HG03520 (cell line): ENCODE measurements at regions not wholly inside any gene's neighbourhood (a gene's known extent, or its start where the extent isn't known, plus 50 kb on each side); places are given as distances from the start of the nearest gene placed in this dataset.
"Not testable (repeated sequence)": the region's sequence is repeated elsewhere in the genome, so short reads cannot be mapped to it uniquely, and the experiment has no call there.

Experiments used
- ATAC-seq: cut with Tn5 transposase; IDR thresholded peaks from one replicate; pipeline ENCODE4 v1.9.1; 2021; ENCODE audit warnings: mild to moderate bottlenecking, moderate library complexity; ENCODE audit not compliant: unreplicated experiment

DNA sequence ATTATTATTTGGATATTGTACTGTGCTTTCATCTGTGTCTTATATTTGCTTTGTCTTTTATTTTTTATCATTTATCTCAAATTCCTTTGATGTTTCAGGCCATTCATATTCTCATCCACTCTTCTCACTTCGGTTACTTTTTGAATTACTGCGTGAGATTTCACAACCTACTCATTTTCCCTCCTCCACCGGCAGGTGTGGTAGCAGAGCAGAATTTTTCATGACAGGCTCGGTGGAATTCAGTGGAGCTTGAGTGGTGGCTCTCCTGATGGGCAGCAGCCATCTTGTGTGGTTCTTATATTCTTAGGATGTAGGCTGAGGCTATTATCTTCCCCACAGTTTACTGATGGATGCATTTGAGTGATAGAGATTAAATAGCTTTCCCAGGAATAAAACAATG, 92.3 kb upstream of the IVNS1ABP start:
- ATAC-seq, result no peak

DNA sequence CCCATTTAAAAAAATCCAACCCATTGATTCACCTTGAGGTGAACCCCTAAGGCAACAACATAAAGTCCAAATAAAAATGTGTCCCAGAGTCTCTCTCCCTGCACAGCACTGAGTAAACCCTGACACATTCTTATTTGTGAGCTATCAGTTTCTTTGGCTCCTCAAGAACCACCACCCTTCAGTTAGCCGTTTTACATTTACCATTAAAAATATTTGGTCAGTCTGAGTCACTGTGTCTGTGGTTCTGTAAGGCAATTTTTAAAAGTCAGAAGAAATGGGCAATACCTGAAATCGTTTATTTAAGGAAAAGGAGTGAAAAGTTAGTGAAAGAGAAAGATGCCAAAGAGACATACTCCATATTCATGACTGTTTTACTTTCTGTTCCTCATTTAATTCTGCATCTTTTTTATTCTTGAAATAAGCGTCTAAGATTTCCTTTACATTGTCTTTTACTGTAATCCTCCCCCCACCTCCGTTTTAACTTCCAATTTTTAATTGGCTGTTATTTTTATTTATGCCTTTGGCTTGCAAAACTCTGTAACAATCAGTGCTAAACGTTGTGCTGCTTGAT, 91.7 kb upstream of the IVNS1ABP start:
- no peak for ATAC-seq

DNA sequence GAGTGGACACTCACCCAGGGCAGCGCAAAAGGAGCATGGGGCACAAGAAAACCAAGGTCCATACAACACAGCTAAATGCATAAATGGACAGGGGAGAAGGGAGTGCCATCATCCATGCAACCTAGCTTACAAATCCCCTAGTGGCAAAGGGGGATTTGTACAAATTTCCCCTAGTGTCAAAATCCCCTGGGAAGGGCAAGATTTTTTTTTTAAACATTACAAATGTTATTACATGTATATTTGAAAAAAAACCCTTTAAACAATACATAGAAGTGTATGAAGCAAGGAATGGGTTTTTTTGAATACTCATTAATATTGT, 89.6 kb upstream of the IVNS1ABP start:
- ATAC-seq, result no peak

DNA sequence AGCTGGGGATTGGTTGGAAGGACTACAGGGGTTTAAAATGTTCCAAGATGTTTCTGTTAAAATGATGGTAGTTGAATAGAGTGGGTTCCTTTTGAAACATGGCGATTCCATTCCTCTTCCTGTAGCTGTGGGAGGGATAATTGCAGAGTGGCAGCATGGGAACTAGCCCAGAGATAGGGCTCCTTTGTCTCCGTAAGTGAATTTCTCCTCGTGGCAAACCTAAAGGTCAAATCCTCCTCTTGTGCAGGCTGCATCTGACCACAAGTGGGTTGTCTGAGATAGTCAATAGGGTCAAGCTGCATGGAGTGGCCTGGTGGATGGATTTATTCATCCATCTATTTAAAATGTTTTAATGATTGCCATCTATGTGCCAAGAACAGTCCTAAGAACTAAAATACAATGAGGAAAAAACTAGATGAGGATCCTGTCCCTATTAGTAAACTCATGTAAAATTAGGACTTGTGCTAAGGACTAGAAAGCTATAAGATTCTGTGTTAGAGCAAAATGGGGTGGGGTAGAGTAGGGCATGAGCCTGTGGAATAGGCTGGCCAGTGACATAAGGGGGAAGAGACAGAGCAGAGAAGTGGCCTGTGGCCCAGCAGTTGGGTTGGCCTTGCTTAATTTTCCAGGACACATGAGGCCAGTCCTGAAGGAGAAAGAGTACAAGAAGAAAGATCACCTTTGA, 89.1 kb upstream of the IVNS1ABP start:
- no peak for ATAC-seq

DNA sequence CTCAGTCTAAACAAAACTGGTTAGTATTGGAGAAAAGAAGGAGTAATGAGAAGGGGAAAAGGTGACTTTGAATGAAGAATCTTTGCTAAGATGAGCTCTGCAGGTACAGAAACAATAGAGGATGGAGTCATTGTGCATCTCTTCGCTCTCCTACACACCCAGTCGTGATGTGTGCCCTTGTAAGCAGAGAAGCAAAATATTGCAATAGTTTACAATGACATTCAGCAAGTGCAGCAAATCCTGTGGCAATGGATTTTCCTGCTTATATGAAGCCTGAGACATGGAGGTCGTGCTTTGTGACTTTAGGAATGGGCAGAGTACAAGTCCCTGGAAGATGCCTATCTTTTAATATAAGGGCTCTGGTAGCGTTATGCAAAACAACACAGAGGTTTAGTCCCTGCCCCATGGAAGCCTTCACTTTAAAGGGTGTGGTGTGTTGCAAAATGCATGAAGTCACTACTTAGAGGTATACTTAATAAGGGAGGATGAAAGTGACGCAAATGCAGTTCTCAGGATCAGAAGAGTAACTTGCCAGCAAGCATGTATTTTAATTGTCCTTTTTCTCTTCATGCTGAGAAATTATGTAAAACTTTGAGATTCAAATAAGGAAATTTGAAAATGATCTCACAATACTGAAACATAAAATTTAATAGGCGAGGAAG, 88.0 kb upstream of the IVNS1ABP start:
- no peak for ATAC-seq

DNA sequence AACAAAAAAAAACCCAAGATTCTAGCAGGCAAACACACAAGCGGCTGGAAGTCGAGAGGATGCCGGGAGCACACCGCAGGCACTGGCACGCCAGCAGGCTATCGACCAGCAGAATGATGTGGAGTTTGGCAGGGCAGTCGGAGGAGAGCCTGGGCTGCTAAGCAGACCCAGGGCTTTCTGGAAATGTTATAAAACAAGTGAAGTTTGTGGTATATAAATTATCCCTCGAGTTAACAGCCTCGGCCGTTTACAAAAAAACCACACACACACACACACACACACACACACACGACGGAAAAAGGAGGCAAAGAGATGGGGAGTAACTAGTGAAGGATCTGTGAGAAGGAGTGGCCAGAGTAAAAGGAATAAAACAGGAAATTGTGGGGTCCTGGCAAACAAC, 87.2 kb upstream of the IVNS1ABP start:
- no peak for ATAC-seq

DNA sequence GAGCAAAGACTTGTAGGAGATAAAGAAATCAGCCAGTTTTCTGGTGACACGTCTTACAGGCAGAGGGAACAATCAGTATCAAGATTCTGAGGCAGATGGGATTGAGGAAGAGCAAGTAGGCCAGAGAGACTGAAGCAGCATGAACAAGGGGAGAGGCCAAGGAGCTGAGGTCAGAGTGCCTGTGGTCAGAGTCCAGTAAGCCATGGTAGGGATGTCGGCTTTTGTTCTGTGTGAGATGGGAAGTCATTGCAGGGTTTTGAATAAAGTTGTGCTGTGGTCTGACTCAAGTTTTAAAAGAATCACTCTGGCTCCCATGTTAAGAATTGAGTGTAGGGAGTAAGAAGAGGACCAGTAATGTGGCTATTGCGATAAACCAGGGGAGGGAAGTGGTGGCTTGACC, 85.9 kb upstream of the IVNS1ABP start:
- ATAC-seq, result no peak

DNA sequence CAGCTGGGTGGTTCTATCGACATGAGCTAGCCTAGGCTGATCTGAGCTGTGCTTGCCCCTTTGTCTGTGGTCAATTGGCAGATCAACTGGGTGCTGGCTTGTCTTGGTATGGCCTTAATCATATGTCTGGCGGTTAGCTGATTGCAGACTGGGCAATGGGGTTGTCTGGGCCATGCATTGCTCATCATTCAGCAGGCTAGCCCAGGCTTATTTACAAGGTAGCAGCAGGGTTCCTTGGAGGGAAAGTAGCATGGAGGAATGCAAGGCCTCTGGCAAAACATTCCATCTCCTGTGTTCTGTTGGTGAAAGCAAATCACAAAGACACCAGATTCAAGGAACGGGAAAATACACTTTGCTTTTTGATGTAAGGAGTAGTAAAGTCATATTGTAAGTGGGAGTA, 84.0 kb upstream of the IVNS1ABP start:
- ATAC-seq, result no peak

DNA sequence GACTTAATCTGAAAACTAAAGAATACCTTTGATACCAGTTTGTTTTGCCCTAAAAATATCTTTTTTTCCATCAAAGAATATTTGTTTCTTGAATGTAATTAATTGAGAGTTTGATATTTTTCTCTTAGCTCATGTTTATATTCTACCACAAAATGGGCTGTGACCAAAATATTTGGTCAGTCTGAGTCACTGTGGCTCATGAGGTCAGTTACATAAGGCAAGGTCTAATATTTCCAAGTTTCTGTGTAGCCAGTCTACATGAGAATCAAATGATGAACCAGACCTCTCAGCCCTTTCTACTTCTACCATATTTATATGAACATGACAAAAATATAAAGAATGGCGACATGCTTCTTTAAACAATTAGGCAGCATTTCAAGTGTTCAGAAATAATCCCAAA, 83.0 kb upstream of the IVNS1ABP start:
- ATAC-seq, result no peak

DNA sequence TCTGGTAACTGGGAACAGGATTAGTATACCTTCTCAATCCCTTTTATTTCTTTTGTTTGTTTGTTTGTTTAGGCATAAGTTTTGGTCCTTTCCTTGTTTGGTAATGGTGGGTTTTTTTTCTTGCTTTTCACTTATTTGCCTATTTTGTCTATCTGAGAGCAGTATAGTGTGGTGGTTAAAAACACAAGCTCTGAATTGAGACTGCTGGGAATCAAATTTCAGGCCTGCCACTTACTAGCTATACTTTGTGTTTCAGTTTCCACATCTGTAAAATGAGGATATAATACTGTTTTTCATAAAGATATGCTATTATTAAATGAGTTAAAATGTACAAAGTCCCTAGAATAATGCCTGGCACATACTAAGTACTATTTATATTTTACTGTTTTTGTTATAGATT, 81.6 kb upstream of the IVNS1ABP start:
- ATAC-seq, result peak; percentile 56

DNA sequence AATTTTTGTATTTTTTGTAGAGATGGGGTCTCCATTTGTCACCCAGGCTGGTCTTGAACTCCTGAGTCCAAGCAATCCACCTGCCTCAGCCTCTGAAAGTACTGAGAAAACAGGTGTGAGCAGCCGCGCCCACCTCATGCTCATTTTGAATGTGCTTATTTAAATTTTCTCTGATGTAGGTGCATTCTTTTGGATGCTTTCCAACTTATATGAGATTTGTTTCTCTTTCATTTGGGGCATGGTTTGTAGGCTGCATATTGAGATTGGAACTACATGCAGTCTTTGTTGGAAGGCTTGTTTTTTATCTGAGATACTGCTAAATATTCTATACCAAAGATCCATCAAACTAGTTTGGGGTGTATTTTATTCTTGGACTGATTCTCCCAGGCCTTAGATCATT, 81.0 kb upstream of the IVNS1ABP start:
- ATAC-seq, result no peak

DNA sequence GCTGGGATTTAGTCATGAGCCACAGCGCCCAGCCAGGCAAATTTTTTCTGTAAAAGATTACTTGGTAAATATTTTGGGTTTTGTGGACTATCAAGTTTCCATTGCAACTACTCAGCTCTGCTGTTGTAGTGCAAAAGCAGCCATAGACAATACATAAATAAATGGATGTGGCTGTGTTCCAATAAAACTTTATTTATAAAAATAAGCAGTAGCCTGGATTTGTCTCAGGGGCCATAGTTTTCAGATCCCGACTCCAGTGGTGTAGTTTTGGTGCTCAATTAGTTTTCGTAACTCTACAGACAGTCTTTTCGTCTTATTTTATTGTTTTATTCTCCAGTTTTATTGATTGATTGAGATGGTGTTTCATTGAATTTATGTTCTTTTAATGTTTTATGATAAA, 80.1 kb upstream of the IVNS1ABP start:
- no peak for ATAC-seq

DNA sequence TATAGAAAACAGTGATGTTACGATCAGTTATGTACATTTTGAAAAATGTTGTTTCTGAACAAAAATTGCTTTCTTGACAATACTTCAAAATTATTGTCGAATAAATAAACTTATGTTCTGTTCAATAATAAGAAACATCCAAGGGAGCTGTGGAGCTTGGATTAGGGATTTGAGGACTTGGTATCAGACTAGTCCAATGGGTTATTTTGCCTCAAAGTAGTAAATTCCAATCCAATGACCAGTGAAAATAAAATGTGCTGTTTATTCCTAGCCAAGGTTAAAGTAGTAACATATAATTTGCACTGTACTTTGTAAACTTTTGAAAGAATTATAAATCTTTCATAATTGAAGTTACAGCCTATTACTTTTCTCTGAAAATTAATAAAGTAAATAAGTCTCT, 79.1 kb upstream of the IVNS1ABP start:
- ATAC-seq, result no peak

DNA sequence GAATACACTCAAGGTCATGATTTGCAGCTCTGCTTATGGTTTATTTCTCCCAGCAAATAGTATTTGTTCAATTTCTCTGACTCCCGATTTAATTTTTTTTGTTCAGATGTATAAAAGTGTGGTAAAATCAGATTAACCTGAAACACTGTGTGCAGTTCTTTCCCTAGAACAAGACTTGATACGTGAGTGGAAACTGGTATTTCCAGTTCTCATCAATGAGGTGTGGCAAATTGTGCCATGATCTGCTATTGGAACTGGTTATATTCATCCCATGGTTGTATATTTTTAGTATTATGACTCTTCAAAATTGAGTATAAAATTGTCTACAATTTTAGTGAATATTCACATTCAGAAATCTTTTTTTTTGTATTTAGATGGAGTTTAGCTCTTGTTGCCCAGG, 76.8 kb upstream of the IVNS1ABP start:
- ATAC-seq, result no peak

DNA sequence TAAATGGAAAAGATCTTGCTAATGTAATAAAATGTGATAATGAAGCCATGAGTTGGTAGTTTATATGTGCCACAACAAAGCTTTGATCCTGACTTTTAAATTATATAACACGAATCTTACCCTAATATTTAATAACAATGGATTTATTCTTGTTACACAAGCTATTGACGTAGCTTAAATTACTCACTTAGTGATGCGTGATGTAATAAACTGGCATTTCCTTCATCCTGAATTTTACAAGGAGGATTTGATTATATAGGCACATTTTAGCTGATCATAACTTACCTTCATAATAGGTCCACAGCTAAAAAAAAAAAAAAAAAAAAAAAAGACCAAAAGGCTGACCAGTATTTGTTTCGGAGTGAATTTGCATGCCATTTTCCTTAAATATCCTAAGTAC, 76.2 kb upstream of the IVNS1ABP start:
- no peak for ATAC-seq

DNA sequence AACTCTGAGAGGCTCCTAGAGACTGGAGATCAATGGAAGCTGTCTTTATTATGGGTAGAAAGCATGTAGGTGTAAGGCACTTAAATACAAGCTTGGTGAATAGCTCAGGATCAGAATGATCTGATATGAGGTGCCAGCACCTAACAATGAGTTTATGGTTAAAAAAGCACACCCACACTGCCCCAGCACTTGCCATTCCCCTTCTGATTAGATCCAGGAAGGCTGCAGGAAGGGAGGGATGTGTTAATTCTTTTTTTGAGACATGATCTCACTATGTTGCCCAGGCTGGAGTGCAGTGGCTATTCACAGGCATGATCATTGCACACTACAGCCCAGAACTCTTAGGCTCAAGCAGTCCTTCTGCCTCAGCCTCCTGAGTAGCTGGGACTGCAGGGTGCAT, 71.8 kb upstream of the IVNS1ABP start:
- no peak for ATAC-seq

DNA sequence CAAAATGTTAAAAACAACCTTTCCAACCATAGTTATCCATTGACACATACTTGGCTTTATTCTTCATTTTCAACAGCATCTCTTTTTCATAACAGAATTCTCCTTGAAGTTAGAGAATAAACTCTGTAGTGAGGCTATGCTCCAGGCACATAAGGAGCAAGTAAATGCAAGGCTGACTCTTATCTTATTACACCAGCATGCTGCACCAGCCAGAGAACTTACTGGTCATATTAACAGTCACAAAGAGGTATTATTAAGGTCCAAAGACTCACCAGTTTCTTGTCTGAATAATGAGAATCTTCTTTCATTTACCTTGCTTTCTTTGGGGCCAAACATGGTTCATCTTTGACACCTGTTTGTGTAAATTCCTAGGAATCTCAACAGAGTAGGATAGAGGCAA, 71.3 kb upstream of the IVNS1ABP start:
- ATAC-seq, result no peak

DNA sequence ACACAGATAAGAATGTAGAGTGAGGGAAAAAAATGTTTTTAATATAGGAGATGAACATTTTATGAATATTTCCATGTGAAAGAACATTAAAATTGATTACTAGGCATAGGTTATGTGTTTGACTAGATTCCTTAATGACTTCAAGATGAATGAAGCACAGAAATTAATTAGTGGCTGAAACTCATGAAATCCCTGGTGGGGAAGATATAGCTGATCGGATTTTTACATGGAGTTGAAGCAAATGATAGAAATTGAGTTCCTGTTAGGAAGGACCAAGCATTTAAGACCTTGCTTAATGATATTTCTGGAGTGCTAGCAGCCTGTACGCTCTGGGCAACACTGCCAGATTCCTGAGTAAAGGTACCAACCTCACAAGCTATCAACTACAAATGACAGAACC, 68.9 kb upstream of the IVNS1ABP start:
- ATAC-seq, result no peak

DNA sequence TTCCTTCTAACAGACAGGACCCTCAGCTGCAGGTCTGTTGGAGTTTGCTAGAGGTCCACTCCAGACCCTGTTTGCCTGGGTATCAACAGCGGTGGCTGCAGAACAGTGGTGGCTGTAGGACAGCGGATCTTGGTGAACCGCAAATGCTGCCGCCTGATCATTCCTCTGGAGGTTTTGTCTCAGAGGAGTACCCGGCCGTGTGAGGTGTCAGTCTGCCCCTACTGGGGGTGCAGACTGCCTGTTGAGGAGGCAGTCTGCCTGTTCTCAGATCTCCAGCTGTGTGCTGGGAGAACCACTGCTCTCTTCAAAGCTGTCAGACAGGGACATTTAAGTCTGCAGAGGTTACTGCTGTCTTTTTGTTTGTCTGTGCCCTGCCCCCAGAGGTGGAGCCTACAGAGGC, 66.8 kb upstream of the IVNS1ABP start:
- not testable (repeated sequence) for ATAC-seq

DNA sequence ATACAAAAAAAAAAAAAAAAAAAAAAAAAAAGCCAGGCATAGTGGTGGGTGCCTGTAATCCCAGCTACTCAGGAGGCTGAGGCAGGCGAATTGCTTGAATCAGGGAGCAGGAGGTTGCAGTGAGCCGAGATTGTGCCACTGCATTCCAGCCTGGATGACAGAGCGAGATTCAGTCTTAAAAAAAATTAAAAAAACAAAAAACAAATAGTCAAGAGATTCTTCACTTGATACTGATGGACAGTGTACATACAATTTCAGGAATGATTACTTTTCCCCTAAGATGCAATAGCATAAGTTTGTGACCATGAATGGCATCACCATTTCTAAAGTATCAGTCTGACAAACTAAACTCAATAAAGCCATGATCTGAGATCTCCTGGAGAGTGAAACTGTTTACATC, 60.8 kb upstream of the IVNS1ABP start:
- no peak for ATAC-seq

DNA sequence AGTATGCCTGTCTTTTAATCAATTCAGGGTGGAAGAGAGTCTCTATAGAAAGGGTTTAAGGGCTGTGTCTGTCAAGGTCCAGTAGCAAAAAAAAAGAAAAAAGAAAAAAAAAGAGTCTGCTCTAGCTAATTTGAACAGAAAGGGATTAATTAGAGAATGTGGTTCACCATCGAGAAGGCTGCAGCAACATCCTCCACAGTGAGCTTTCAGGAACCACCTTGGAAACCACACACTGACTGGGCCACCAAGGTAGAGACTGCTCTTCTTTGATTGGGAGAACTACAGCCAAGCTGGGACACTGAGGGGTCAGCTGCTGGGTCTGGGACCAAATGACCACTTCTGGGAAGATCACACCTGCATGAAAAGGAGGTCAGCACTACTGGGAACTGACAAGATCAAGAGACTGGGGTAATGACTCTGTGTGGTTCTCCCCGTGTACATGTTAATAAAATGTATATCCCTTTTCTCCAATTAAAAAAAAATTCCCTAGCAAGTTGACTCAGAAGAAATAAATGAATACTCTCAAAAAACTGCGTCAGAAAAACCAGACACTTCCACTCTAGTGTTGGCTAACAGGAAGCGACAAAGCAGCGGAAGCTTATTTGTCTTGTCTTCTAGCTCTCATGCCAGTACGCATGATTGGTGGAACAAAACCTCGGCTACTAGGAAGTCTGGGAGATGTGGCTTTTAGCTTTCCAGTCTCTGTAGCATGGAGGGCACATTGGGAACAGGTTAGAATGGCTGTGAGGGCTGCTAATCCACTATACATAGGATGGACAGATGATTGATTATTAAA, 60.0 kb upstream of the IVNS1ABP start:
- no peak for ATAC-seq

DNA sequence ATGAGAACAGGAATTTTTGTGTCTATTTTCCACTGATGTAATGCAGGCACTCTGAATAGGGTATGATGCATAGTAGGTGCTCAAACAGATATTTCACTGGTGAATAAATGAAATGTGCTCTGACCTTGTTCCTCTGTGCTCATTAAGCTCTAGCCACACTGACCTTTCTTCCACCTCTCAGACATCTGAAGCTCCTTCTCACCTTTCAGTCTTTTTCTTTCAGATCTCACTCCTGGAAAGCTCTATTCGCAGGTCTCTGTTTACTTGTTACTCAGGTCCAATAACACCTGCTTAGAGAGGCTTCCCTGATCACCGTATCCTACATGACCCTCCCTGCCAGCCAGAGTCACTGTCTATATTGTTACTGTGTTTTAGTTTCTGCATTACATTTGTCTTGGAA, 59.2 kb upstream of the IVNS1ABP start:
- ATAC-seq, result no peak
